GM12878 (cell line): ENCODE measurements at regions not wholly inside any gene's neighbourhood (a gene's known extent, or its start where the extent isn't known, plus 50 kb on each side); places are given as distances from the start of the nearest gene placed in this dataset.

Experiments
- ATAC-seq: fragments of 200-7000 bp; cut with Tn5 transposase; 3 replicates; pipeline ENCODE4 v1.9.1; 2020; ENCODE audit warnings: mild to moderate bottlenecking, moderate library complexity
- BruUV-seq: library from RNA; stranded (reverse); fragments of 400-500 nt; replicated peaks from 2 replicates; lab custom pipeline; 2021; lab: Mats Ljungman, UMichigan
- CTCF ChIA-PET: fragments of 300-600 bp; sonication (Branson Sonifier 250); formaldehyde crosslinking; extraction: SDS; loops from one replicate; lab custom pipeline; 2021; ENCODE audit warnings: inconsistent platforms; lab: Yijun Ruan, JAX
- POLR2A ChIA-PET: fragments of 350-600 bp; formaldehyde crosslinking; extraction: SDS; loops from one replicate; lab custom pipeline; 2021; ENCODE audit warnings: inconsistent platforms; lab: Charles Lee
- RAD21 ChIA-PET: fragments of 300-600 bp; sonication (Branson Sonifier 250); formaldehyde crosslinking; loops from one replicate; lab custom pipeline; 2023; ENCODE audit warnings: antibody characterized with exemption; ENCODE audit not compliant: unreplicated experiment; lab: Charles Lee
- SMC1A ChIA-PET: fragments of 300-600 bp; sonication (Branson Sonifier 250); formaldehyde crosslinking; loops from one replicate; lab custom pipeline; 2023; ENCODE audit not compliant: unreplicated experiment, uncharacterized antibody; lab: Charles Lee
- DNase-seq: peaks from one replicate; pipeline ENCODE4 v3.0.0-alpha.2; 2011; ENCODE audit warnings: low read depth, low spot score
- FAIRE-seq: peaks from 3 replicates; lab custom pipeline; 2011; peaks lifted over from hg19 to GRCh38; lab: Jason Lieb, UNC
- H2AFZ ChIP-seq: 2 replicates; pipeline ENCODE4 v1.6.0; 2011; ENCODE audit warnings: low read depth, low read length, control low read depth; ENCODE audit not compliant: control insufficient read depth
- H3K27ac ChIP-seq: 2 replicates; pipeline ENCODE4 v1.5.1; 2011; ENCODE audit warnings: control low read depth; ENCODE audit not compliant: control insufficient read depth, insufficient read depth
- H3K27me3 ChIP-seq, 2 experiments: replicated peaks in 1 of 2; 2 replicates each; pipeline versions ENCODE4 v1.6.0 to v1.6.1; 2011; ENCODE audit warnings: low read length in 1 of 2; ENCODE audit not compliant: control insufficient read depth in 2 of 2, insufficient read depth in 2 of 2
- H3K36me3 ChIP-seq, 2 experiments: 2 replicates each; pipeline ENCODE4 v1.5.1; 2011; ENCODE audit warnings: low read length in 1 of 2; ENCODE audit not compliant: control insufficient read depth in 2 of 2, insufficient read depth in 2 of 2
- H3K4me1 ChIP-seq: 2 replicates; pipeline ENCODE4 v1.6.1; 2011; ENCODE audit warnings: mild to moderate bottlenecking, low read length, moderate library complexity, mixed read lengths; ENCODE audit not compliant: control insufficient read depth, insufficient read depth
- H3K4me2 ChIP-seq: 2 replicates; pipeline ENCODE4 v1.6.0; 2011; ENCODE audit warnings: control low read depth; ENCODE audit not compliant: control insufficient read depth, insufficient read depth
- H3K4me3 ChIP-seq: fragments of 200-600 bp; sonication (generic); 2 replicates; pipeline ENCODE4 v1.5.1; 2016
- H3K79me2 ChIP-seq: 2 replicates; pipeline ENCODE4 v1.6.0; 2011; ENCODE audit warnings: low read length; ENCODE audit not compliant: control insufficient read depth, insufficient read depth
- H3K9ac ChIP-seq: 2 replicates; pipeline ENCODE4 v1.8.0; 2011; ENCODE audit warnings: low read length, control low read depth, mixed read lengths; ENCODE audit not compliant: control insufficient read depth, insufficient read depth
- H3K9me3 ChIP-seq: replicated peaks from 3 replicates; pipeline ENCODE4 v1.5.1; 2011; ENCODE audit warnings: mild to moderate bottlenecking, low read length; ENCODE audit not compliant: control insufficient read depth, insufficient read depth
- H4K20me1 ChIP-seq: 2 replicates; pipeline ENCODE4 v1.6.0; 2011; ENCODE audit not compliant: control insufficient read depth, insufficient read depth
- E2F4 ChIP-seq: IDR thresholded peaks from 2 replicates; pipeline ENCODE4 v1.6.1; 2012; ENCODE audit warnings: low read depth, low read length, improper control_type of control experiment
- EGR1 ChIP-seq, 2 experiments: IDR thresholded peaks; 1 replicate in 1 of 2; 2 replicates in 1 of 2; pipeline ENCODE4 v1.6.1; 2011 to 2012; ENCODE audit warnings: low read depth in 2 of 2, low read length in 2 of 2, borderline replicate concordance in 1 of 2, mild to moderate bottlenecking in 1 of 2, moderate library complexity in 1 of 2
- NBN ChIP-seq: fragments of 450-650 bp; IDR thresholded peaks from 2 replicates; pipeline ENCODE4 v1.6.1; 2016
- NR2F1 ChIP-seq: fragments of 450-650 bp; conservative IDR thresholded peaks from 2 replicates; pipeline ENCODE4 v1.6.1; 2017; ENCODE audit warnings: mild to moderate bottlenecking
- POLR2A ChIP-seq: IDR thresholded peaks from 2 replicates; pipeline ENCODE4 v1.6.1; 2011; ENCODE audit warnings: low read depth, mild to moderate bottlenecking, low read length
- RAD21 ChIP-seq: IDR thresholded peaks from 2 replicates; pipeline ENCODE4 v1.6.1; 2011; ENCODE audit warnings: mild to moderate bottlenecking, low read depth, low read length, moderate library complexity; ENCODE audit not compliant: insufficient read depth
- SUPT20H ChIP-seq: IDR thresholded peaks from 2 replicates; pipeline ENCODE4 v1.6.1; 2011; ENCODE audit warnings: low read depth, mild to moderate bottlenecking, low read length, moderate library complexity, borderline replicate concordance; ENCODE audit not compliant: control insufficient read depth
- TCF12 ChIP-seq: IDR thresholded peaks from 2 replicates; pipeline ENCODE4 v1.6.1; 2011; ENCODE audit warnings: low read depth, mild to moderate bottlenecking, low read length
- YBX1 ChIP-seq: fragments of 450-650 bp; IDR thresholded peaks from 2 replicates; pipeline ENCODE4 v1.6.1; 2016; ENCODE audit warnings: antibody characterized with exemption
- ZBTB33 ChIP-seq: fragments of 450-650 bp; IDR thresholded peaks from 2 replicates; pipeline ENCODE4 v1.6.1; 2017; ENCODE audit warnings: mild to moderate bottlenecking
- WGBS: methylation state at CpG from one replicate; pipeline ENCODE4 v1.1.6; 2016; ENCODE audit warnings: low lambda C conversion rate; ENCODE audit not compliant: insufficient replicate concordance, insufficient coverage; ENCODE audit errors: missing lambda C conversion rate; 5-methylcytosine and 5-hydroxymethylcytosine counted together
- in situ Hi-C: fragments of 300-500 bp; cut with MboI; formaldehyde crosslinking; loops from 9 replicates; pipeline ENCODE4 v1.14.3; 2018; ENCODE audit warnings: mixed read lengths
- intact Hi-C: fragments of 100-400 bp; cut with micrococcal nuclease; formaldehyde crosslinking; loops from one replicate; pipeline ENCODE4 v1.14.2; 2022; ENCODE audit not compliant: unreplicated experiment
- TF ChIP-seq, protein P1 (sequence below): fragments of 450-650 bp; IDR thresholded peaks from 2 replicates; pipeline ENCODE4 v1.6.1; 2016; ENCODE audit warnings: mild to moderate bottlenecking, moderate library complexity, borderline replicate concordance

DNA sequence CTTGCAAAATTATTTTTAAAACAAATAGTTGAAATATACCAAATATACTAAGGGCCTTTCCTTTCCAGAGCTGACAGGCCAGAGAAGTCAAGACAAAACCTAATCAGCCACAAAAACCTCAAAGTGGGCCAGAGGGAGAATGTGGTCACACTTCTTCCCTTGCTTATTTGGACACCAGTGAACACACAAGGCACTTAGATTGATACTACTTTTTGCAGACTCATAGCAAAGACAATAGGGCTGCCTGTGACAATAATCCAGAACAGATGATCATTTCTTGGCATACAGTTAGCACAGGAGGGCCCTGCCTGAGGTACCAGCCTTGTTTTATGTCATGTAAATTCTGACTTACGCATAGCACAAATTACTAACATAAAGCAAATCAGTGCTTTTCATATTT is 215.7 kb upstream of the NEIL3 start:
- H3K79me2 ChIP-seq = no peaks in the 10 kb centered on the region
- H3K9ac ChIP-seq = no peak overlapping the region
- in situ Hi-C loops (no loop called here), intact Hi-C loops (no loop called here)
- ATAC-seq (no peak), FAIRE-seq (no peak), DNase-seq (no peak)
- H3K9me3 ChIP-seq = no peaks in the 10 kb centered on the region
- 0% methylated on average over 1 of the region's 1 CpG for WGBS
- ChIA-PET RAD21 (no interaction called here), CTCF (interaction anchor here (1.1 kb wide), 1 partner anchor 42 kb away, joined by 4 read pairs; no protein-coding TSS in a partner anchor), SMC1A (interaction anchor here (1.0 kb wide), 1 partner anchor 15 kb away, joined by 3 read pairs; no protein-coding TSS in a partner anchor), POLR2A (no interaction called here)
- no TSS peak for BruUV-seq
- TF ChIP-seq TCF12 (no peak), SUPT20H (no peak)
- H4K20me1 ChIP-seq = no peaks in the 10 kb centered on the region
- H3K4me1 ChIP-seq = no peaks in the 10 kb centered on the region
- no peak overlapping the region for H3K4me3 ChIP-seq
- H3K4me2 ChIP-seq = no peak overlapping the region
- H3K27ac ChIP-seq = no peak overlapping the region
- no peaks in the 10 kb centered on the region for H3K36me3 ChIP-seq
- no peak overlapping the region for H2AFZ ChIP-seq
- no peaks in the 10 kb centered on the region for H3K27me3 ChIP-seq

GRCh38 chr4:177097291-177097690 is 212.4 kb upstream of the NEIL3 start:
- in situ Hi-C loops = no loop called here
- no peak for FAIRE-seq
- no peaks in the 10 kb centered on the region for H3K9me3 ChIP-seq
- no peak for ATAC-seq
- no TSS peak for BruUV-seq
- ChIA-PET RAD21 (no interaction called here), POLR2A (interaction anchor here (0.5 kb wide), 1 partner anchor 476 kb away, joined by 3 read pairs; no protein-coding TSS in a partner anchor), SMC1A (interaction anchor here (1.0 kb wide), 1 partner anchor 19 kb away, joined by 3 read pairs; no protein-coding TSS in a partner anchor), CTCF (interaction anchor here (2.4 kb wide), 1 partner anchor 45 kb away, joined by 8 read pairs; no protein-coding TSS in a partner anchor)
- H3K4me3 ChIP-seq = no peak overlapping the region
- H3K79me2 ChIP-seq = no peaks in the 10 kb centered on the region
- H3K4me2 ChIP-seq = no peak overlapping the region
- H3K9ac ChIP-seq = no peak overlapping the region
- intact Hi-C loops = no loop called here
- H3K36me3 ChIP-seq = no peaks in the 10 kb centered on the region
- no peak overlapping the region for H2AFZ ChIP-seq
- no peaks in the 10 kb centered on the region for H4K20me1 ChIP-seq
- no peaks in the 10 kb centered on the region for H3K27me3 ChIP-seq
- 31% methylated on average over 6 of the region's 6 CpGs for WGBS
- H3K4me1 ChIP-seq = no peaks in the 10 kb centered on the region
- no peak for DNase-seq
- H3K27ac ChIP-seq = no peak overlapping the region
- no peak for TF ChIP-seq ZBTB33
- no peak for TF ChIP-seq TCF12
- TF ChIP-seq YBX1 = no peak
- TF ChIP-seq, protein P1, sequence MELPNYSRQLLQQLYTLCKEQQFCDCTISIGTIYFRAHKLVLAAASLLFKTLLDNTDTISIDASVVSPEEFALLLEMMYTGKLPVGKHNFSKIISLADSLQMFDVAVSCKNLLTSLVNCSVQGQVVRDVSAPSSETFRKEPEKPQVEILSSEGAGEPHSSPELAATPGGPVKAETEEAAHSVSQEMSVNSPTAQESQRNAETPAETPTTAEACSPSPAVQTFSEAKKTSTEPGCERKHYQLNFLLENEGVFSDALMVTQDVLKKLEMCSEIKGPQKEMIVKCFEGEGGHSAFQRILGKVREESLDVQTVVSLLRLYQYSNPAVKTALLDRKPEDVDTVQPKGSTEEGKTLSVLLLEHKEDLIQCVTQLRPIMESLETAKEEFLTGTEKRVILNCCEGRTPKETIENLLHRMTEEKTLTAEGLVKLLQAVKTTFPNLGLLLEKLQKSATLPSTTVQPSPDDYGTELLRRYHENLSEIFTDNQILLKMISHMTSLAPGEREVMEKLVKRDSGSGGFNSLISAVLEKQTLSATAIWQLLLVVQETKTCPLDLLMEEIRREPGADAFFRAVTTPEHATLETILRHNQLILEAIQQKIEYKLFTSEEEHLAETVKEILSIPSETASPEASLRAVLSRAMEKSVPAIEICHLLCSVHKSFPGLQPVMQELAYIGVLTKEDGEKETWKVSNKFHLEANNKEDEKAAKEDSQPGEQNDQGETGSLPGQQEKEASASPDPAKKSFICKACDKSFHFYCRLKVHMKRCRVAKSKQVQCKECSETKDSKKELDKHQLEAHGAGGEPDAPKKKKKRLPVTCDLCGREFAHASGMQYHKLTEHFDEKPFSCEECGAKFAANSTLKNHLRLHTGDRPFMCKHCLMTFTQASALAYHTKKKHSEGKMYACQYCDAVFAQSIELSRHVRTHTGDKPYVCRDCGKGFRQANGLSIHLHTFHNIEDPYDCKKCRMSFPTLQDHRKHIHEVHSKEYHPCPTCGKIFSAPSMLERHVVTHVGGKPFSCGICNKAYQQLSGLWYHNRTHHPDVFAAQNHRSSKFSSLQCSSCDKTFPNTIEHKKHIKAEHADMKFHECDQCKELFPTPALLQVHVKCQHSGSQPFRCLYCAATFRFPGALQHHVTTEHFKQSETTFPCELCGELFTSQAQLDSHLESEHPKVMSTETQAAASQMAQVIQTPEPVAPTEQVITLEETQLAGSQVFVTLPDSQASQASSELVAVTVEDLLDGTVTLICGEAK = no peak
- no peak for TF ChIP-seq NR2F1
- TF ChIP-seq POLR2A = no peak
- TF ChIP-seq EGR1 (IDR thresholded peaks at IDR 0.05; ENCODE audit: borderline replicate concordance in 1 of 2, low read depth in 2 of 2, low read length in 2 of 2) = no peak
- no peak for TF ChIP-seq RAD21
- no peak for TF ChIP-seq NBN
- no peak for TF ChIP-seq E2F4
